ENCODE measurements at regions not wholly inside any gene's neighbourhood (a gene's known extent, or its start where the extent isn't known, plus 50 kb on each side); places are given as distances from the start of the nearest gene placed in this dataset.

DNA sequence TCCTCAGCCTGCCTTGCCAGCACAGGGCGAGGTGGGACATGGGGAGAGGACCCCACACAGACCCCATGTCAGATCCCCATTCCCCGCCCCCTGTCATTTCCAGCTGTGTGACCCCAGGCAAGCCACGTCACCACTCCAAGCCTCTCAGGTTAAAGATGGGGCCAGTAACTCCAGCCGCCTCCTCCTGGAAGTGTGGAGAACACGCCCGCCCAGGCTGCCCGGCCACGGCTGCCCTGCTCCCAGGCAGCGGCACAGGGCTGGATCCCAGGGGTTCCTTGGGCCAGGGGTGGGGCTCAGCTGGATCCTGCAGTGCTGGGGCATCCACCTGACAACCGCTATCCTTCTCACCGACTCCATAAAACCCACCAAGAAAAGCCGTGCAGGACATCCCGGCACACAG, 86.1 kb downstream of the PDGFA start:
- Mint-ChIP-seq H3K36me3 (no peaks in the 10 kb centered on the region), H3K4me1 (peaks cover 4% of the 10 kb centered on the region), H3K27ac (no peak overlapping the region), H3K9me3 (no peaks in the 10 kb centered on the region), H3K4me3 (no peak overlapping the region), H3K27me3 (no peaks in the 10 kb centered on the region)
- DNase-seq = no peak
- CTCF ChIA-PET = interaction anchor here (1.2 kb wide), 1 partner anchor 112 kb away, joined by 3 read pairs; no protein-coding TSS in a partner anchor

DNA sequence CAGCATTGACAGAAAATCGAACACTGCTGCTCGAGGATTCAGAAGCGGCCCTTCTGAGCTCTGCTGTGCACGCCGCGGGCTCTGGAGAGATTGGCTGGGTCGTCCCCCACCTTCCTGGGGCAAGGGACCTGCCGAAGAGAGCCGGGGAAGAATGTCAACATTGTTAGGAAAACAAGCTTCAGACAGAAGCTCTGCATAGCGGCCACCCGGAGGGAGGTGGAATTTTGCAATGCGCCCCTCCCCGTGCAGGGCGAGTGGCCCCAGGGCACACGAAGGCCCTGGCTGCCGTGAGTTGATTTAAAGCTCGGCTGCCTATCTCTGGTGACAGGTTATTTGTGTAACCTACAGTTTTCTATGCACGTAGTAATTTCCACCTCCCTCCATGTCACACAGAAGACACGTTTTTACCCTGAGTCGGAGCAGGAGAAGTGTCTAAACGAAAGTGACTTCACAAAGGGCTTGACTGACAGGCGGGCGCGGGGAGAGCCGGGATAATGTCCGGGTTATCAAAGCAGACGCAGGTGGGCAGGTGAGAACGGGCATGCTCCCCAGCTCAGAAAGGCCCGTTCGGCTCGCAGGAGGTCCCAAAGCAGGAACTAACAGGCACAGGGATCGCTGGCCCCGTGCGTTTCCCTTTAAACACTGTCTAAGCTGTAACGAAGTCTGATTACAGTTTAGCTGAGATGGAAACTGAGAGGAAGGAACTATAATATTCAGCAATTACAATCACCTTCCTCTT, 84.6 kb downstream of the PDGFA start:
- Mint-ChIP-seq H3K36me3 (no peaks in the 10 kb centered on the region), H3K27me3 (no peaks in the 10 kb centered on the region), H3K4me1 (peaks cover 4% of the 10 kb centered on the region), H3K27ac (peak overlapping the region; percentile 33), H3K4me3 (no peak overlapping the region), H3K9me3 (no peaks in the 10 kb centered on the region)
- no peak for DNase-seq
- CTCF ChIA-PET = no interaction called here

DNA sequence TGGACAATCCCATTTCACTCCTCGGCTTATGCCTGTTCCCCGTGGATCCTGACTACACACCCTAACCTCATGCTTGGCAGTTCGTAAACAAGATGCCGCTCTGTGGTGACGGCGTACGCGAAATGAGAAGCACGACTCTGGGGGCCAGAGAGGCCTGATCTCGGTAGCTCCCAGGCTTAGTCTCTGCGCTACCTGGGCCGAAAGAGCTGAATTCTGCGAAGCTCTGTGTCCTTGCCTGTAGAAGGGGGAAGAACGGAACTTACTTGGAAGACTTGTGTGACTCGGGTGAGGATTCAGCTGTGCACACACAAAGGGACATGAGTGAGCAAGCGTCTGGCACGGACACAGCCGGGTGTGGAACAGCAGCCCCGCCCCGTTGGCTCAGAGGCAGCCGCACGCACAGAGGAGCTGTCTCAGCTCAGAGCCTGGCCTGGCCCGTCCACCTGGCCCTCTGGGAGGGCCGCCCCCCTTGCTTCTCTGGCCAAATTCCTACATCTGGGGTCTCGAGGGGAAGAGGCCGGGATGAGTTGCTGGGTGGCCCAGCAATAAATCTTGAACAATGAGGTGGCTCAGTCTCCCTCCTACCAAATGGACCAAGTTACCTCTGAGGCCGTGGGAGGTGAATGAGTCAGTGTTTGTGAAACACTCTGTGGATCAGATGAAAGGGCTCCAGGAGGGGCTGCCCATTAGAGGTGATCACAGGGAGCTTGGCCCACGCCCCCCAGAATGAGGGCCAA, 83.8 kb downstream of the PDGFA start:
- no peaks in the 10 kb centered on the region for H3K27me3 Mint-ChIP-seq
- H3K4me3 Mint-ChIP-seq = no peak overlapping the region
- peak overlapping the region; percentile 33 for H3K27ac Mint-ChIP-seq
- peaks cover 4% of the 10 kb centered on the region for H3K4me1 Mint-ChIP-seq
- no peak for DNase-seq
- no peaks in the 10 kb centered on the region for H3K36me3 Mint-ChIP-seq
- no peaks in the 10 kb centered on the region for H3K9me3 Mint-ChIP-seq
- CTCF ChIA-PET = no interaction called here

DNA sequence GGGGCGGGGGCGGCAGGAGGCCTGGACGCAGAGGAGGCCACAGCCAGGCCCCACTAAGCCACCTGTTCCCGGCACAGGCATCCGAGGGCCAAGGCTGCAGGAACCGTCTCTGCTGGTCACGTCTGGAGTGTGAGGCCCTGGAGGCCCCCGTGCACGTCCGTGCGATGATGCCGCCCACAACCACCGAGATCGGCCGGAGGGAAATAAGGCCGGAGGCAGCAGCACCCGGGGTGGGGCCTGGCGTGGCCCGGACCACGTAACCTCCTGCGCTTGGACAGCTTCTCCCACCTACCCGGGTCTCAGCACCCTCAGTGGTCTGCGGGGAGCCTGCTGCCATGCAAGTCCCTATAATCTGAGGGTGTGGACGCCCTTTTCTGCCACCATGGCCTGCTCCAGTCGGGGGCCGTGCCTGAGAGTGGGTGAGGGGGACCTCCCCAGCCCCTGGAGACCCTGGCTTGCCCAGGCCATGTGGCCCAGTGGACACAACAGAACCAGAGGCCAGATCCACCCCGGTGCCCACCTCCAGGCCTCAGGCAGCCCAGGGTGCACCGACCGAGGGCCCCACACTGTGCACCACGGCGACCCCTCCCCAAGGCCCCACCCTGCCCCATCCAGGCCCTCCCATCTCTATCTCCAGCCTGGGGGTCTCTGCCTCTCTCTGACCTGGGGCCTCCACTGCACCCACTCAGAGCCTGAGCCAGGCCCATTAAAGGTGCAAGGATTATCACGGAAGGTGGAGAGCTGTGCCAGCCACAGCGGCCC, 83.1 kb downstream of the PDGFA start:
- DNase-seq = no peak
- no peaks in the 10 kb centered on the region for H3K9me3 Mint-ChIP-seq
- no peak overlapping the region for H3K27ac Mint-ChIP-seq
- H3K4me1 Mint-ChIP-seq = peaks cover 4% of the 10 kb centered on the region
- no peak overlapping the region for H3K4me3 Mint-ChIP-seq
- H3K27me3 Mint-ChIP-seq = no peaks in the 10 kb centered on the region
- H3K36me3 Mint-ChIP-seq = no peaks in the 10 kb centered on the region
- CTCF ChIA-PET = no interaction called here

DNA sequence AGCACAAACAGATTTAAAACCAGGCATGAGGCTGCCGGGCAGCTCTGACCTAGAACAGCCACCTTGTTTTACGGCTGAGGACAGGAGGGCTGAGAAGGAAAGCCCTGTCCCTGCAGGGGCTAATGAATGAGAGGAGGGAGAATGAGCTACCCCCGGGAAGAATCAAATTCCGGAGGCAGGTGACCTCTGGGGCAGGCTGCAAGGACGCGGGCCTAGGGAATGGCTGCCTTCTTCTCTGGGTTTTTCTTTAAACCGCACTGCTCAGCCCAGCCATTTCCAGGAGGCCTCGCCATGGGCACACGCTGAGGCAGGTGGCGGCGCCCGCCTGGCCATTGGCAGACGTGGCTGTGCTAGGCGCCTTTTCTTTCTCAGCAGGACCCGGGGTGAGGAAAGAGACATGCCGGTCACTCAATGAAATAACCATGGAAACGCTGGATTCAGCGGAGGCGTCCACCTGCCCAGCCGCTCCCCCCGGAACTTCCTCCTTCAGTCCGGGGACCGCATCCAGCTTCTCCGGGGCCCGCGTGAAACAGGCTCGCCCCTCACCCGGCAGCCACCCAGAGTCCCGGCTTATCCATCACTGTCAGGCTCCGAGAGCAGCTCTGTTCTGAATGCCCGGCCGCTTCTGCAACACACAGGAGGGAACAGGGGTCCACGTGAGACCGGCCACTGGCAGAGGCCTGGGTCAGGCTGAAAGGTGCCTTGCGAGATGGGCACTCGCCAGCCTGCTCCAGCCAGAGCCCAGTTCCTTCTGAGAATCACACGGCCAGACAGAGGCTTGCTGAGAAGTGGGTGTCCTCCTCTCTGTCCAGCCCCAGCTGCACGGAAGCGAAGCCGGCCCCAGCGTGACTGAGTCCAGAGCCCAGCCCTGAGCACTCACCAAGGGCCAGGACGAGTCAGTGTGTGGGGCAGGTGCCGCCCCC, 82.1 kb downstream of the PDGFA start:
- peaks cover 4% of the 10 kb centered on the region for H3K4me1 Mint-ChIP-seq
- no peak overlapping the region for H3K27ac Mint-ChIP-seq
- no peaks in the 10 kb centered on the region for H3K36me3 Mint-ChIP-seq
- DNase-seq = no peak
- CTCF ChIA-PET = no interaction called here
- no peaks in the 10 kb centered on the region for H3K27me3 Mint-ChIP-seq
- no peak overlapping the region for H3K4me3 Mint-ChIP-seq
- no peaks in the 10 kb centered on the region for H3K9me3 Mint-ChIP-seq

DNA sequence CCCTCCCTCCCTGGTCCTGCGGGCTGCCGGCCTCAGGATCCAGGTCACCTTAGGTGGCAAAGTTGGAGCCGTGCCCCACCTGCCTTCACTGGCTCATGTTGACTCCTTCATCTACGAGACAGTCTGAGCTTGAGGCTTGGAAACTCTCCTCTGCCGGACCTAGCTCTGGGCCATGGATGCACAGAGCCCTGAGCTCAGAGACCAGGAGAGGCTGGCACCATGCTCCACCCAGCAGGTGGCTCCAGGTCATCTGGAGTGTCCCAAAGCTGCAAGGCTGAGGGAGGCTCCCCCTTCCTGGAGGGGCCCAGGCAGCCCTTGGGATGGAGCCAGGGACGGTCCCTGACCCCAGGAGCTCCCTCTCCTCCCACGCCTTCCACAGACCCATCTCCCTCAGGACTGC, 81.3 kb downstream of the PDGFA start:
- CTCF ChIA-PET = no interaction called here
- peaks cover 4% of the 10 kb centered on the region for H3K4me1 Mint-ChIP-seq
- no peak overlapping the region for H3K27ac Mint-ChIP-seq
- no peaks in the 10 kb centered on the region for H3K36me3 Mint-ChIP-seq
- no peaks in the 10 kb centered on the region for H3K27me3 Mint-ChIP-seq
- no peak for DNase-seq
- no peak overlapping the region for H3K4me3 Mint-ChIP-seq
- H3K9me3 Mint-ChIP-seq = no peaks in the 10 kb centered on the region

DNA sequence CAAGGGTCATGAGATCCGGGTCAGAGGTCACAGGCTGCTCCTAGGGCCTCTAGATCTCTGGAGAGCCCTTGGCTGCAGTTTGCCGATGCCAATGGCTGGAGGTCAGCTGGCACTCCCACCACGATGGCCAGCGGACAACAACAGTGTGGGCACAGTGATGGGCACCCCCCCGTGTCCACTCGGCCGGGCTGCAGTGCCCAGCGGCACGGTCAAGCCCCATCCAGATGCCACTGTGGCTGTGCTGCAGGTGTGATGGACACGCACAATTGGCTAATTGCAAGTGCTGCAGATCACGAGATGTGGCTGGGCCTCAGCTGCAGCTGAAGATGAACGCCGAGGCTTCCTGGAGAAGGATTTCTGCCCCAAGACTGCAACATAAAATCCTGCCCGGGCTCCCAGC, 80.7 kb downstream of the PDGFA start:
- Mint-ChIP-seq H3K27ac (no peak overlapping the region), H3K4me3 (no peak overlapping the region), H3K4me1 (peaks cover 4% of the 10 kb centered on the region), H3K27me3 (no peaks in the 10 kb centered on the region), H3K9me3 (no peaks in the 10 kb centered on the region), H3K36me3 (no peaks in the 10 kb centered on the region)
- no peak for DNase-seq
- CTCF ChIA-PET = no interaction called here

DNA sequence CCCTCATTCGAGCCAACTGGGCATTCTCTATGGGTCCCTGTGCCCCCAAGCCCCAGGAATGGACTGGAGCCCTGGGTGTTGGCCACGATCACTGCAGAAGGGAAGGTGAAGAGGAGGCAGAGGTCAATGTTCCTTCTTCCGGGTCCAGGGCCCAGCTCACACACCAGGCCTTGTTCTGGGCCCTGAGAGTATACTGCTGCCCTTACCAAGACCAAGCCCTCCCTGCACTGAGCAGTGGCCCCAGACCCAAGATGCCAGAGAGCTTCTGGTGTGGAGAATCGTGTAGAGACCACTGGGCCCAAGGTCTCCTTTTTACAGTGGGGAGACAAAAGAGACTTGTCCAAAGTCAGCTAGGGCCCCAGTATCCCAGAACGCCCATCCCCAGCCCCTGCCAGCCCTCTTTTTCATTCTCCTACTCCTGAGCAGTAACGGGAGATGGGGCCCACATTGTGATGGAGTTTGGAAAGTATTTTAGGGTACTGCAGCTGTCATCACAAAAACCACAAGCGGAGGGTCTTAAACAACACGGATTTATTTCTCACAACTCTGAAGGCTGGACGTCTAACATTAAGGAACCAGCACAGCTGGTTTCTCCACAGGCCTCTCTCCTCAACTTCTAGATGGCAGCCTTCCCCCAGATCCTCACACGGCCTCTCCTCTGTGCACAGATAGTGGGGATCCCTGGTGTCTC, 79.4 kb downstream of the PDGFA start:
- no peaks in the 10 kb centered on the region for H3K9me3 Mint-ChIP-seq
- H3K4me1 Mint-ChIP-seq = peaks cover 2% of the 10 kb centered on the region
- DNase-seq = no peak
- H3K27ac Mint-ChIP-seq = no peak overlapping the region
- H3K4me3 Mint-ChIP-seq = no peak overlapping the region
- no peaks in the 10 kb centered on the region for H3K36me3 Mint-ChIP-seq
- H3K27me3 Mint-ChIP-seq = no peaks in the 10 kb centered on the region
- CTCF ChIA-PET = no interaction called here

DNA sequence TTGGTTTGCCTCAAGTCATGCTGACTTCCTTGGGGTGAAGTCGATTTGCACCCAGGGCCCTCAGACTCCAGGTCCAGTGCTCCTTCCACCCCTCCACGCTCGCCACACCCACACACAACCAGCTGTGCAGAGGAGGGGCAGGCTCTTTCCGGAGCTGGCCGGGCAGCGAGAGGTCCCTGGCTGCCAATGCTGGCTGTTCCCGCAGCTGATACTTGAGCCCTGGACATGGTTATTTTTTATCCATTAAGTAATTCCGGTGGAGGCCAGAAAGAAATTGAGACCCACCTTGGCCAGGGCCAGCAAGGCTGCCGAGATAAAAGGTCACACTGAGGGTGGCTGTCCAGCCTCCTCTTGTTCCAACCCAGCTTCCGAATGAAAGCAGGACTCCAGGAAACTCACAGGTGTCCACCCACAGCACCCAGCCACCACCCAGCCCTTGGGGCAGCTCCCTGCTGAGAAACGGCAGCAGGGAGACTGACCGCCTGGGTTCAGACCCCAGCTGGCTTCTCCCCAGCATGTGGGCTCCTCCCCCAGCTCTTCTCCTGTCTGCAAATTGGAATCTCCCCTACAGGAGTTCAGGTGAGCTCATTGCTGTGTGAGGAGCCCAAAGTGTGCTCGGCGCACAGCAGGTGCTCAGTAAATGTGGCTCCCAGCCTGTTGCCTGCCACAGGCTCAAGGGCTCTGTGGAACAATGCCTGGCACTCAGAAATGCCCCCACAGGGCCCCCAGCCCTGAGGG, 77.8 kb downstream of the PDGFA start:
- H3K27me3 Mint-ChIP-seq = no peaks in the 10 kb centered on the region
- CTCF ChIA-PET = no interaction called here
- H3K4me3 Mint-ChIP-seq = no peak overlapping the region
- no peak for DNase-seq
- no peak overlapping the region for H3K27ac Mint-ChIP-seq
- no peaks in the 10 kb centered on the region for H3K4me1 Mint-ChIP-seq
- H3K9me3 Mint-ChIP-seq = no peaks in the 10 kb centered on the region
- no peaks in the 10 kb centered on the region for H3K36me3 Mint-ChIP-seq

DNA sequence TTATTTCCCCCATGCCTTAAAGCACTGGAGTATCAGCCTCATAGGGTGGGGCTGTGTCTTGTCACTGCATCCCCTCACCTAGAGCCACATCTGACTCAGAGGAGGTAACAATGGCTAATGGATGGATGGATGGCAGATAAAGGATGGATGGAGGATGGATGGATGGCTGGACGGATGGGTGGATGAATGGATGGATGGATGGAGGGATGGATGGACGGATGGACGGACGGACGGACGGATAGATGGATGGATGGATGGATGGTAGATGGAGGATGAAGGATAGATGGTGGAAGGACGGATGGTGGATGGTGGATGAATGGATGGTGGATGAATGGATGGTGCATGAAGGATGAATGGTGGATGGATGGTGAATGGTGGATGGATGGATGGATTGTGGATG, 77.2 kb downstream of the PDGFA start:
- no peaks in the 10 kb centered on the region for H3K36me3 Mint-ChIP-seq
- CTCF ChIA-PET = no interaction called here

DNA sequence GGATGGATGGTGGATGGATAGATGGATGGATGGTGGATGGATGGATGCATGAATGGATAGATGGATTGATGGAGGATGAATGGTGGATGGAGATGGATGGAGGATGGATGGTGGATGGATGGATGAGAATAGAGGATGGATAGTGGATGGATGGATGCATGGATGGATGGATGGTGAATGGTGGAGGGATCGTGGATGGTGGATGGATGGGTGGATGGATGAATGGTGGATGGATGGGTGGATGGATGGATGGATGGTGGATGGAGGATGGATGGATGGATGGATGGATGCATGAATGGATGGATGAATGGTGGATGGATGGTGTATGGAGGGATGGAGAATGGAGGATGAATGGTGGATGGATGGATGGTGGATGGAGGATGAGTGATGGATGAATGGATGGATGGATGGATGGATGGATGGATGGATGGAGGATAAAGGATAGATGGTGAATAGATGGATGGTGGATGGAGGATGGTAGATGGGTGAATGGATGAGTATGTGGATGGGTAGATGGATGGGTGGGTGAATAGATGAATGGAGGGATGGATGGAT, 76.3 kb downstream of the PDGFA start:
- CTCF ChIA-PET = no interaction called here
- Mint-ChIP-seq H3K27me3 (no peaks in the 10 kb centered on the region), H3K9me3 (no peaks in the 10 kb centered on the region), H3K36me3 (no peaks in the 10 kb centered on the region), H3K4me3 (no peak overlapping the region), H3K4me1 (no peaks in the 10 kb centered on the region), H3K27ac (no peak overlapping the region)
- DNase-seq = no peak

More for the DNA sequence above, 77.2 kb downstream of the PDGFA start:
- H3K27ac Mint-ChIP-seq = no peak overlapping the region
- no peaks in the 10 kb centered on the region for H3K9me3 Mint-ChIP-seq
- no peaks in the 10 kb centered on the region for H3K4me1 Mint-ChIP-seq
- H3K4me3 Mint-ChIP-seq = no peak overlapping the region
- no peak for DNase-seq
- no peaks in the 10 kb centered on the region for H3K27me3 Mint-ChIP-seq

DNA sequence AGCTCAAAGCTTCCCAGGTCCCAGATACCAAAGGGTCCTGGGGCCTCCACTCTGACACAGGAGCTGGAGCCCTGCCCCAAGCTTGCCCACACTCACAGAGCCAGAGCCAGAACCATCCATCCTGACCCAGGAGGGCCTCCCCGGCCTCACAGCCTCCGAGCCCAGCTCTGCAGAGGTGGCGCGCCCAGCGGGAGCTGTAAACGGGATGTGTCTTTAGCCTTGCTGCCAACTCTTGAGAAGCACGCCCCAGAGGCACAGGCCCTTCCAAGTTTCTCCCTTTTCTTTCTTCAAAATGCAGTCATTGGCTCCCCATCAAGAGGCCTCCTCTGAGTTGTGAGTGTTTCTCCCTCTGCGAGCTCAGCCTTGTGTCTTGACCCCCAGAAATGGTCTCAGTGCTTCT, 75.0 kb downstream of the PDGFA start:
- DNase-seq = no peak
- no peak overlapping the region for H3K27ac Mint-ChIP-seq
- H3K27me3 Mint-ChIP-seq = peaks cover 5% of the 10 kb centered on the region
- H3K36me3 Mint-ChIP-seq = no peaks in the 10 kb centered on the region
- H3K9me3 Mint-ChIP-seq = no peaks in the 10 kb centered on the region
- no peak overlapping the region for H3K4me3 Mint-ChIP-seq
- H3K4me1 Mint-ChIP-seq = no peaks in the 10 kb centered on the region
- CTCF ChIA-PET = no interaction called here

DNA sequence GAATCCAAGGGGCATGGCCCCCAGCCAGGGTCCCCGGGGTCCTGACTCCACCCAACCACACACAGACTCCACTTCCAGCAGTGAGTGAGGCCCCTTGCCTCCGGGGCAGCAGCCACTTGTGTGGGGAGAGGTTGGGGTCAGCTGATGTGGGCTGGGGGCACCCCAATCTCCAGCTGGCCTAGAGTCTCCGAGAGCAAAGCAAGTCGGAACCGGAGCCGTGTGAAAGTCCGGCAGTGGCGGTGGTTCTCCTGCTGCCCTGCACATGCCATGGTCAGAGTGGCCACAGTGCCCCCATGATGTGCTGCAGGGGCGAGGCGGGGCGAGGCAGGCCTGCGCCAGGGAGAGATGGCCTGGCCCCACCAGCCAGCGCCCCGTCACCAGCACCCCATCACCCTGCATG, 74.6 kb downstream of the PDGFA start:
- H3K27me3 Mint-ChIP-seq = peaks cover 6% of the 10 kb centered on the region
- CTCF ChIA-PET = no interaction called here
- no peak for DNase-seq
- H3K4me1 Mint-ChIP-seq = no peaks in the 10 kb centered on the region
- no peak overlapping the region for H3K4me3 Mint-ChIP-seq
- no peaks in the 10 kb centered on the region for H3K9me3 Mint-ChIP-seq
- no peak overlapping the region for H3K27ac Mint-ChIP-seq
- H3K36me3 Mint-ChIP-seq = no peaks in the 10 kb centered on the region
